ENCODE measurements at regions not wholly inside any gene's neighbourhood (a gene's known extent, or its start where the extent isn't known, plus 50 kb on each side); places are given as distances from the start of the nearest gene placed in this dataset.

GRCh38 chr9:113665064-113665463, 201.5 kb downstream of the RGS3 start:
- H3K9me3 ChIP-seq (ENCODE audit: control insufficient read depth, insufficient read depth, low read depth, low read length) = no peaks in the 10 kb centered on the region
- TF ChIP-seq SALL2 (tag by site-specific recombination; IDR thresholded peaks at IDR 0.05; ENCODE audit: borderline replicate concordance) (no peak), ZNF768 (tag by site-specific recombination; IDR thresholded peaks at IDR 0.05) (no peak), ZNF211 (tag by site-specific recombination; IDR thresholded peaks at IDR 0.05; ENCODE audit: low read depth) (no peak), ZNF747 (tag by site-specific recombination; IDR thresholded peaks at IDR 0.05) (no peak), ZNF133 (tag by site-specific recombination; IDR thresholded peaks at IDR 0.05) (no peak), ZNF623 (tag by site-specific recombination; IDR thresholded peaks at IDR 0.05) (no peak), ZNF692 (tag by site-specific recombination; IDR thresholded peaks at IDR 0.05) (no peak)
- no peak overlapping the region for H3K4me3 ChIP-seq (ENCODE audit: low read depth, low read length)
- POLR2A ChIA-PET = no interaction called here
- CTCF ChIA-PET = interaction anchor here (0.6 to 2.7 kb wide), 2 partner anchors 10 to 11 kb away, joined by 3 to 23 read pairs; no protein-coding TSS in a partner anchor
- H3K4me1 ChIP-seq (ENCODE audit: control insufficient read depth, insufficient read depth, low read length) = no peaks in the 10 kb centered on the region
- no peaks in the 10 kb centered on the region for H3K36me3 ChIP-seq (ENCODE audit: control insufficient read depth in 2 of 2, insufficient read depth in 1 of 2, low read length in 2 of 2)
- H3K27ac ChIP-seq (ENCODE audit: extremely low read depth, low read depth, low read length) = no peak overlapping the region

GRCh38 chr9:113665756-113666155, 202.2 kb downstream of the RGS3 start:
- no peaks in the 10 kb centered on the region for H3K36me3 ChIP-seq (ENCODE audit: control insufficient read depth in 2 of 2, insufficient read depth in 1 of 2, low read length in 2 of 2)
- TF ChIP-seq SCRT2 (tag by site-specific recombination; IDR thresholded peaks at IDR 0.05) (peak; percentile 69), YY1 (tag by site-specific recombination; IDR thresholded peaks at IDR 0.05) (no peak), KLF7 (tag by site-specific recombination; IDR thresholded peaks at IDR 0.05; ENCODE audit: borderline replicate concordance) (no peak), ZNF146 (tag by site-specific recombination; IDR thresholded peaks at IDR 0.05) (no peak), ZNF394 (tag by site-specific recombination; IDR thresholded peaks at IDR 0.05; ENCODE audit: borderline replicate concordance) (no peak)
- no peaks in the 10 kb centered on the region for H3K4me1 ChIP-seq (ENCODE audit: control insufficient read depth, insufficient read depth, low read length)
- no peak overlapping the region for H3K27ac ChIP-seq (ENCODE audit: extremely low read depth, low read depth, low read length)
- no peaks in the 10 kb centered on the region for H3K9me3 ChIP-seq (ENCODE audit: control insufficient read depth, insufficient read depth, low read depth, low read length)
- H3K4me3 ChIP-seq (ENCODE audit: low read depth, low read length) = no peak overlapping the region
- ChIA-PET POLR2A (no interaction called here), CTCF (interaction anchor here (0.6 to 2.7 kb wide), 4 partner anchors 8 to 74 kb away, joined by 3 to 27 read pairs (median 16); no protein-coding TSS in a partner anchor)

GRCh38 chr9:113668061-113668460, 204.5 kb downstream of the RGS3 start:
- Histone ChIP-seq H3K27ac (ENCODE audit: extremely low read depth, low read depth, low read length) (no peak overlapping the region), H3K4me3 (ENCODE audit: low read depth, low read length) (no peak overlapping the region), H3K9me3 (ENCODE audit: control insufficient read depth, insufficient read depth, low read depth, low read length) (no peaks in the 10 kb centered on the region), H3K36me3 (ENCODE audit: control insufficient read depth in 2 of 2, insufficient read depth in 1 of 2, low read length in 2 of 2) (no peaks in the 10 kb centered on the region), H3K4me1 (ENCODE audit: control insufficient read depth, insufficient read depth, low read length) (no peaks in the 10 kb centered on the region)
- ChIA-PET CTCF (interaction anchor here (0.7 to 2.9 kb wide), 5 partner anchors 10 to 537 kb away, joined by 3 to 27 read pairs (median 10); partner anchors contain the start of genes CDC26 and PRPF4), POLR2A (no interaction called here)
- TF ChIP-seq ZNF449 (tag by site-specific recombination; IDR thresholded peaks at IDR 0.05) (no peak), ZNF2 (tag by site-specific recombination; IDR thresholded peaks at IDR 0.05) (no peak), ZNF610 (tag by site-specific recombination; IDR thresholded peaks at IDR 0.05; ENCODE audit: borderline replicate concordance) (no peak), YY2 (tag by site-specific recombination; IDR thresholded peaks at IDR 0.05) (no peak), SETDB1 (IDR thresholded peaks at IDR 0.05; ENCODE audit: insufficient read length, low read length) (no peak), ZNF580 (tag by site-specific recombination; IDR thresholded peaks at IDR 0.05) (no peak), ZNF585B (tag by site-specific recombination; IDR thresholded peaks at IDR 0.05) (no peak), ZNF645 (tag by site-specific recombination; IDR thresholded peaks at IDR 0.05) (no peak), ZNF776 (tag by site-specific recombination; IDR thresholded peaks at IDR 0.05; ENCODE audit: borderline replicate concordance) (no peak), ZNF223 (tag by site-specific recombination; IDR thresholded peaks at IDR 0.05) (no peak), ZNF707 (tag by site-specific recombination; IDR thresholded peaks at IDR 0.05) (no peak), SALL2 (tag by site-specific recombination; IDR thresholded peaks at IDR 0.05; ENCODE audit: borderline replicate concordance) (no peak), ZNF274 (IDR thresholded peaks at IDR 0.05; ENCODE audit: low read length) (no peak), ZNF274 (tag by site-specific recombination; IDR thresholded peaks at IDR 0.05; ENCODE audit: borderline replicate concordance) (no peak), ZNF266 (tag by site-specific recombination; IDR thresholded peaks at IDR 0.05; ENCODE audit: low read depth) (no peak), PBX3 (CRISPR knock-in tag; IDR thresholded peaks at IDR 0.05) (no peak), ZNF571 (tag by site-specific recombination; IDR thresholded peaks at IDR 0.05) (no peak)
